K562 (cell line): ENCODE measurements at regions not wholly inside any gene's neighbourhood (a gene's known extent, or its start where the extent isn't known, plus 50 kb on each side); places are given as distances from the start of the nearest gene placed in this dataset.

ENCODE experiments used
- CEBPB ChIP-seq: fragments of 450-650 bp; IDR thresholded peaks from 2 replicates; pipeline ENCODE4 v1.6.1; 2016; ENCODE audit warnings: missing genetic modification characterization, missing compliant biosample characterization
- CTCF ChIP-seq, 3 experiments: IDR thresholded peaks in 2 of 3; conservative IDR thresholded peaks in 1 of 3; 2 replicates each; pipeline ENCODE4 v1.5.1; 2011 to 2012; ENCODE audit warnings: low read length in 3 of 3, mild to moderate bottlenecking in 3 of 3, control low read depth in 2 of 3, improper control_type of control experiment in 1 of 3, inconsistent platforms in 1 of 3, low read depth in 1 of 3, mixed read lengths in 1 of 3, moderate library complexity in 1 of 3; ENCODE audit not compliant: insufficient read depth in 2 of 3
- HDAC6 ChIP-seq: IDR thresholded peaks from 2 replicates; pipeline ENCODE4 v1.6.1; 2012; ENCODE audit warnings: low read depth, mild to moderate bottlenecking, control low read depth, inconsistent platforms, low read length, moderate library complexity
- MTA2 ChIP-seq: fragments of 450-650 bp; IDR thresholded peaks from 2 replicates; pipeline ENCODE4 v1.6.1; 2016; ENCODE audit warnings: low read depth
- PHF8 ChIP-seq: fragments of 200-600 bp; sonication (generic); IDR thresholded peaks from 2 replicates; pipeline ENCODE4 v1.6.1; 2012; ENCODE audit warnings: mixed run types, mild to moderate bottlenecking, inconsistent platforms, low read length, moderate library complexity, borderline replicate concordance
- SPI1 ChIP-seq: IDR thresholded peaks from 2 replicates; pipeline ENCODE4 v1.6.1; 2011; ENCODE audit warnings: low read depth, low read length, control low read depth, borderline replicate concordance
- ZNF232 ChIP-seq: sonication (generic); formaldehyde crosslinking; IDR thresholded peaks from 2 replicates; pipeline ENCODE4 v1.8.0; 2022; ENCODE audit warnings: mild to moderate bottlenecking, missing genetic modification reagents
- ZNF512 ChIP-seq: IDR thresholded peaks from 2 replicates; pipeline ENCODE4 v1.6.1; 2016; ENCODE audit warnings: missing genetic modification characterization, missing compliant biosample characterization

- TF ChIP-seq HDAC6 (no peak), SPI1 (no peak), ZNF232 (CRISPR knock-in tag) (no peak), CTCF (IDR thresholded peaks at IDR 0.05 in 2 of 3, conservative IDR thresholded peaks at IDR 0.05 in 1 of 3; ENCODE audit: insufficient read depth in 2 of 3, low read depth in 1 of 3, low read length in 3 of 3) (no peak), MTA2 (no peak), ZNF512 (tag) (no peak), CEBPB (no peak), PHF8 (no peak)
These were observed 1514.8 kb downstream of the TBC1D22A start for GRCh38 chr22:48276994-48277867.
